Caco-2 (cell line): ENCODE measurements at regions not wholly inside any gene's neighbourhood (a gene's known extent, or its start where the extent isn't known, plus 50 kb on each side); places are given as distances from the start of the nearest gene placed in this dataset.

ENCODE experiments used
- BruUV-seq: library from RNA; stranded (reverse); fragments of 400-500 nt; replicated peaks from 2 replicates; lab custom pipeline; 2021; lab: Mats Ljungman, UMichigan
- CTCF ChIA-PET: fragments of 300-600 bp; sonication (Branson Sonifier 250); formaldehyde crosslinking; loops from one replicate; lab custom pipeline; 2022; ENCODE audit warnings: antibody characterized with exemption; lab: Charles Lee
- POLR2A ChIA-PET: fragments of 300-600 bp; sonication (Branson Sonifier 250); formaldehyde crosslinking; loops from one replicate; lab custom pipeline; 2022; ENCODE audit warnings: antibody characterized with exemption; lab: Charles Lee
- DNase-seq, 2 experiments: peaks; one replicate each; pipeline versions ENCODE4 v3.0.0 to v3.0.0-alpha.2; 2020 to 2022
- H3K27me3 ChIP-seq: replicated peaks from 2 replicates; pipeline ENCODE4 v1.6.0; 2011; ENCODE audit warnings: low read length; ENCODE audit not compliant: control insufficient read depth, insufficient read depth
- H3K36me3 ChIP-seq: 2 replicates; pipeline ENCODE4 v1.5.1; 2011; ENCODE audit warnings: low read length; ENCODE audit not compliant: control insufficient read depth, insufficient read depth
- H3K4me1 ChIP-seq: fragments of 250-450 bp; sonication (Bioruptor Pico); 2 replicates; pipeline ENCODE4 v1.5.1; 2020; ENCODE audit warnings: mild to moderate bottlenecking
- H3K4me3 ChIP-seq: 2 replicates; pipeline ENCODE4 v1.5.1; 2011; ENCODE audit warnings: low read depth, mild to moderate bottlenecking, control low read depth, low read length
- H3K9me3 ChIP-seq: fragments of 250-450 bp; sonication (Bioruptor Pico); 2 replicates; pipeline ENCODE4 v1.5.1; 2020; ENCODE audit warnings: mild to moderate bottlenecking, moderate library complexity
- H3K27ac Mint-ChIP-seq: one replicate; pipeline ENCODE4 v1.8.0; 2022; ENCODE audit warnings: mixed read lengths; ENCODE audit not compliant: unreplicated experiment
- H3K27me3 Mint-ChIP-seq: one replicate; pipeline ENCODE4 v1.8.0; 2022; ENCODE audit warnings: mixed read lengths; ENCODE audit not compliant: insufficient read depth, unreplicated experiment
- H3K36me3 Mint-ChIP-seq: one replicate; pipeline ENCODE4 v1.8.0; 2022; ENCODE audit warnings: mild to moderate bottlenecking, mixed read lengths; ENCODE audit not compliant: insufficient read depth, unreplicated experiment
- H3K4me1 Mint-ChIP-seq: one replicate; pipeline ENCODE4 v1.8.0; 2022; ENCODE audit warnings: low read depth, mixed read lengths; ENCODE audit not compliant: unreplicated experiment
- H3K4me3 Mint-ChIP-seq: one replicate; pipeline ENCODE4 v1.8.0; 2022; ENCODE audit warnings: mild to moderate bottlenecking, moderate library complexity, mixed read lengths; ENCODE audit not compliant: unreplicated experiment
- H3K9me3 Mint-ChIP-seq: one replicate; pipeline ENCODE4 v1.8.0; 2022; ENCODE audit warnings: mixed read lengths; ENCODE audit not compliant: unreplicated experiment
- intact Hi-C: fragments of 100-400 bp; cut with micrococcal nuclease; formaldehyde crosslinking; loops from one replicate; pipeline ENCODE4 v1.10.0; 2022; ENCODE audit not compliant: unreplicated experiment
- TF ChIP-seq, protein P1 (sequence below), 2 experiments: fragments of 200-600 bp in 1 of 2; IDR thresholded peaks; 1 replicate in 1 of 2; 2 replicates in 1 of 2; pipeline versions ENCODE4 v1.5.1 to v1.8.0; 2011 to 2022; ENCODE audit warnings: antibody characterized with exemption in 1 of 2, control low read depth in 1 of 2, inconsistent platforms in 1 of 2, low read depth in 1 of 2, low read length in 1 of 2, mild to moderate bottlenecking in 1 of 2, moderate library complexity in 1 of 2; ENCODE audit not compliant: insufficient read depth in 1 of 2, severe bottlenecking in 1 of 2, unreplicated experiment in 1 of 2

GRCh38 chr2:226364217-226364616, 435.4 kb downstream of the IRS1 start:
- peaks cover 21% of the 10 kb centered on the region for H3K9me3 Mint-ChIP-seq
- no TSS peak for BruUV-seq
- no peak overlapping the region for H3K4me3 Mint-ChIP-seq
- CTCF ChIA-PET: no interaction called here
- no peak overlapping the region for H3K4me3 ChIP-seq
- H3K9me3 ChIP-seq: no peaks in the 10 kb centered on the region
- no peaks in the 10 kb centered on the region for H3K27me3 ChIP-seq
- no peaks in the 10 kb centered on the region for H3K4me1 Mint-ChIP-seq
- no peaks in the 10 kb centered on the region for H3K4me1 ChIP-seq
- H3K27me3 Mint-ChIP-seq: no peaks in the 10 kb centered on the region
- no peak for DNase-seq
- intact Hi-C loops: no loop called here
- no peak overlapping the region for H3K27ac Mint-ChIP-seq
- TF ChIP-seq, protein P1, sequence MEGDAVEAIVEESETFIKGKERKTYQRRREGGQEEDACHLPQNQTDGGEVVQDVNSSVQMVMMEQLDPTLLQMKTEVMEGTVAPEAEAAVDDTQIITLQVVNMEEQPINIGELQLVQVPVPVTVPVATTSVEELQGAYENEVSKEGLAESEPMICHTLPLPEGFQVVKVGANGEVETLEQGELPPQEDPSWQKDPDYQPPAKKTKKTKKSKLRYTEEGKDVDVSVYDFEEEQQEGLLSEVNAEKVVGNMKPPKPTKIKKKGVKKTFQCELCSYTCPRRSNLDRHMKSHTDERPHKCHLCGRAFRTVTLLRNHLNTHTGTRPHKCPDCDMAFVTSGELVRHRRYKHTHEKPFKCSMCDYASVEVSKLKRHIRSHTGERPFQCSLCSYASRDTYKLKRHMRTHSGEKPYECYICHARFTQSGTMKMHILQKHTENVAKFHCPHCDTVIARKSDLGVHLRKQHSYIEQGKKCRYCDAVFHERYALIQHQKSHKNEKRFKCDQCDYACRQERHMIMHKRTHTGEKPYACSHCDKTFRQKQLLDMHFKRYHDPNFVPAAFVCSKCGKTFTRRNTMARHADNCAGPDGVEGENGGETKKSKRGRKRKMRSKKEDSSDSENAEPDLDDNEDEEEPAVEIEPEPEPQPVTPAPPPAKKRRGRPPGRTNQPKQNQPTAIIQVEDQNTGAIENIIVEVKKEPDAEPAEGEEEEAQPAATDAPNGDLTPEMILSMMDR (IDR thresholded peaks at IDR 0.05; ENCODE audit: insufficient read depth in 1 of 2, low read depth in 1 of 2, low read length in 1 of 2, severe bottlenecking in 1 of 2, unreplicated experiment in 1 of 2): no peak
- H3K36me3 ChIP-seq: no peaks in the 10 kb centered on the region
- POLR2A ChIA-PET: no interaction called here
- no peaks in the 10 kb centered on the region for H3K36me3 Mint-ChIP-seq

GRCh38 chr2:226362980-226363379, 436.6 kb downstream of the IRS1 start:
- intact Hi-C loops: no loop called here
- no peak overlapping the region for H3K27ac Mint-ChIP-seq
- POLR2A ChIA-PET: no interaction called here
- no peaks in the 10 kb centered on the region for H3K4me1 ChIP-seq
- CTCF ChIA-PET: no interaction called here
- H3K36me3 Mint-ChIP-seq: no peaks in the 10 kb centered on the region
- no peaks in the 10 kb centered on the region for H3K36me3 ChIP-seq
- peaks cover 21% of the 10 kb centered on the region for H3K9me3 Mint-ChIP-seq
- DNase-seq: no peak
- H3K27me3 Mint-ChIP-seq: no peaks in the 10 kb centered on the region
- TF ChIP-seq, protein P1 (IDR thresholded peaks at IDR 0.05; ENCODE audit: insufficient read depth in 1 of 2, low read depth in 1 of 2, low read length in 1 of 2, severe bottlenecking in 1 of 2, unreplicated experiment in 1 of 2): no peak
- H3K4me1 Mint-ChIP-seq: no peaks in the 10 kb centered on the region
- no peaks in the 10 kb centered on the region for H3K27me3 ChIP-seq
- no peak overlapping the region for H3K4me3 ChIP-seq
- no TSS peak for BruUV-seq
- no peak overlapping the region for H3K4me3 Mint-ChIP-seq
- no peaks in the 10 kb centered on the region for H3K9me3 ChIP-seq

DNA sequence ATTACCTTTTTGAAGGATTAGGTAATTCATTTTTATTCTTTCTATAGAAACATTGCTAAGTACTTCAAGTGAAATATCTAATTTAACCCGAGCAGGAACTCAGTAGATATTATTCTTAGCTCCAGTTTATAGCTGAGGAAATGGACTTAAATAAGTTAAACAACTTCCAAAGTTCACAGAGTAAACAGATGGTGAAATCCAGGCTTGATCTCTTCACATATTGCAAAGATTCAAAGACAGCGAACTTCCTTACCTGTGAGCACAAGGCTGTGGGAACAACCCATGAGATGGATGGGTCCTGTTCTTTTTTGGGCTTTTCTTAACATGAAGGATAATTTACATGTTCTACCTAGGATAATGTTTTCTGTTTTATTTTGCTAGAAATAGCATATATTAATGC, 439.0 kb downstream of the IRS1 start:
- H3K36me3 Mint-ChIP-seq: no peaks in the 10 kb centered on the region
- no peaks in the 10 kb centered on the region for H3K27me3 Mint-ChIP-seq
- intact Hi-C loops: no loop called here
- Histone ChIP-seq H3K27me3 (no peaks in the 10 kb centered on the region), H3K9me3 (no peaks in the 10 kb centered on the region), H3K4me3 (no peak overlapping the region), H3K36me3 (no peaks in the 10 kb centered on the region), H3K4me1 (no peaks in the 10 kb centered on the region)
- no TSS peak for BruUV-seq
- POLR2A ChIA-PET: no interaction called here
- H3K27ac Mint-ChIP-seq: no peak overlapping the region
- H3K9me3 Mint-ChIP-seq: peaks cover 21% of the 10 kb centered on the region
- H3K4me1 Mint-ChIP-seq: no peaks in the 10 kb centered on the region
- TF ChIP-seq, protein P1 (IDR thresholded peaks at IDR 0.05; ENCODE audit: insufficient read depth in 1 of 2, low read depth in 1 of 2, low read length in 1 of 2, severe bottlenecking in 1 of 2, unreplicated experiment in 1 of 2): no peak
- no peak overlapping the region for H3K4me3 Mint-ChIP-seq
- CTCF ChIA-PET: no interaction called here
- no peak for DNase-seq
